Endothelial cell of umbilical vein (primary cell): ENCODE measurements at regions not wholly inside any gene's neighbourhood (a gene's known extent, or its start where the extent isn't known, plus 50 kb on each side); places are given as distances from the start of the nearest gene placed in this dataset.

Experiments
- POLR2A ChIP-seq: IDR thresholded peaks from 2 replicates; pipeline ENCODE4 v1.6.1; 2012; ENCODE audit warnings: low read depth, mild to moderate bottlenecking, control low read depth, low read length
- POLR2AphosphoS5 ChIP-seq: IDR thresholded peaks from 2 replicates; pipeline ENCODE4 v1.6.1; 2012; ENCODE audit warnings: low read depth, mild to moderate bottlenecking, control low read depth, low read length, moderate library complexity; ENCODE audit not compliant: insufficient read depth
- TF ChIP-seq, protein P1 (sequence below), 2 donors: IDR thresholded peaks; 1 replicate in 1 of 2; 2 replicates in 1 of 2; pipeline ENCODE4 v1.5.1; 2011; ENCODE audit warnings: low read length in 2 of 2, mild to moderate bottlenecking in 2 of 2, moderate library complexity in 2 of 2, control low read depth in 1 of 2, inconsistent platforms in 1 of 2, low read depth in 1 of 2; ENCODE audit not compliant: insufficient read depth in 1 of 2; ENCODE audit errors: extremely low read depth in 1 of 2
- TF ChIP-seq, protein P2 (sequence below): IDR thresholded peaks from 2 replicates; pipeline ENCODE4 v1.6.1; 2011; ENCODE audit not compliant: insufficient read depth, insufficient read length

DNA sequence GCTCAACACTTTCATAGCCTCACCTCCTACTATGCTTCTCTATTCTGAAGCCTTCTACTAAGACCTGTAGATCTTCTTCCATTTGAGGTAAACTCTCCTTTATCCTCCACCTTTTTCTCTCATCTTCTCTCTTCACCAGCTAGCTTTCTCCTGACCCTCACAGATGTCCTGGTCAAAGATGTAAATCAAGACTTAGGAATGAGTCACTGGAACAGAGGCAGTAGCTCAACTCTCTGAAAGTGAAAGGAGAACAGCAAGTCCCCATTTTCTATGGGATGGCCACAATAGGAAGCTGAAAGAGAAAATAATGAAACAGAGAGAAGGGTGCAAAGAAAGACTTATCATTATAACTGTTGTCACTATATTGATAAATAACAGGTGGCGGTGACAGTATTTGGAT, 86.1 kb upstream of the DOCK9 start:
- TF ChIP-seq, protein P1, sequence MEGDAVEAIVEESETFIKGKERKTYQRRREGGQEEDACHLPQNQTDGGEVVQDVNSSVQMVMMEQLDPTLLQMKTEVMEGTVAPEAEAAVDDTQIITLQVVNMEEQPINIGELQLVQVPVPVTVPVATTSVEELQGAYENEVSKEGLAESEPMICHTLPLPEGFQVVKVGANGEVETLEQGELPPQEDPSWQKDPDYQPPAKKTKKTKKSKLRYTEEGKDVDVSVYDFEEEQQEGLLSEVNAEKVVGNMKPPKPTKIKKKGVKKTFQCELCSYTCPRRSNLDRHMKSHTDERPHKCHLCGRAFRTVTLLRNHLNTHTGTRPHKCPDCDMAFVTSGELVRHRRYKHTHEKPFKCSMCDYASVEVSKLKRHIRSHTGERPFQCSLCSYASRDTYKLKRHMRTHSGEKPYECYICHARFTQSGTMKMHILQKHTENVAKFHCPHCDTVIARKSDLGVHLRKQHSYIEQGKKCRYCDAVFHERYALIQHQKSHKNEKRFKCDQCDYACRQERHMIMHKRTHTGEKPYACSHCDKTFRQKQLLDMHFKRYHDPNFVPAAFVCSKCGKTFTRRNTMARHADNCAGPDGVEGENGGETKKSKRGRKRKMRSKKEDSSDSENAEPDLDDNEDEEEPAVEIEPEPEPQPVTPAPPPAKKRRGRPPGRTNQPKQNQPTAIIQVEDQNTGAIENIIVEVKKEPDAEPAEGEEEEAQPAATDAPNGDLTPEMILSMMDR (IDR thresholded peaks at IDR 0.05; ENCODE audit: extremely low read depth in 1 of 2, insufficient read depth in 1 of 2, low read depth in 1 of 2, low read length in 2 of 2), result no peak
- TF ChIP-seq POLR2A (no peak), POLR2AphosphoS5 (no peak)
- TF ChIP-seq, protein P2, sequence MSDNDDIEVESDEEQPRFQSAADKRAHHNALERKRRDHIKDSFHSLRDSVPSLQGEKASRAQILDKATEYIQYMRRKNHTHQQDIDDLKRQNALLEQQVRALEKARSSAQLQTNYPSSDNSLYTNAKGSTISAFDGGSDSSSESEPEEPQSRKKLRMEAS, result no peak
